K562 (cell line): ENCODE measurements at regions not wholly inside any gene's neighbourhood (a gene's known extent, or its start where the extent isn't known, plus 50 kb on each side); places are given as distances from the start of the nearest gene placed in this dataset.

ENCODE experiments used
- ATAC-seq: fragments of 200-7000 bp; cut with Tn5 transposase; 3 replicates; pipeline ENCODE4 v1.9.1; 2020; ENCODE audit warnings: moderate library complexity
- BruUV-seq: library from RNA; stranded (reverse); fragments of 400-500 nt; replicated peaks from 2 replicates; lab custom pipeline; 2021; lab: Mats Ljungman, UMichigan
- CTCF ChIA-PET: fragments of 300-600 bp; formaldehyde crosslinking; extraction: SDS; loops from one replicate; lab custom pipeline; 2021; ENCODE audit warnings: low intra/inter-chr PET ratio; lab: Yijun Ruan, JAX
- POLR2A ChIA-PET: fragments of 300-600, 350-650 bp; sonication (Branson Sonifier 250); formaldehyde crosslinking; extraction: SDS; loops from one replicate; lab custom pipeline; 2021; ENCODE audit warnings: antibody characterized with exemption, inconsistent platforms; lab: Yijun Ruan, JAX
- DNase-seq, 4 experiments: peaks; one replicate each; pipeline versions ENCODE4 v3.0.0 to v3.0.0-alpha.2; 2011 to 2018; ENCODE audit warnings: low spot score in 3 of 4, mixed read lengths in 3 of 4; ENCODE audit errors: extremely low read depth in 1 of 4
- FAIRE-seq: peaks from 2 replicates; lab custom pipeline; 2011; peaks lifted over from hg19 to GRCh38; lab: Jason Lieb, UNC
- H2AFZ ChIP-seq: 2 replicates; pipeline ENCODE4 v1.6.0; 2011; ENCODE audit warnings: low read depth, low read length, control low read depth, inconsistent platforms
- H3K27ac ChIP-seq: fragments of 200-600 bp; 3 replicates; pipeline ENCODE4 v1.8.0; 2011; ENCODE audit warnings: low read depth, mild to moderate bottlenecking, control low read depth, inconsistent platforms, low read length, moderate library complexity, mixed read lengths; ENCODE audit errors: extremely low read depth
- H3K27me3 ChIP-seq, 2 experiments: fragments of 300-600 bp in 1 of 2; 2 replicates in 1 of 2; 3 replicates in 1 of 2; pipeline versions ENCODE4 v1.6.0 to v1.8.0; 2011; ENCODE audit warnings: inconsistent platforms in 2 of 2, low read length in 2 of 2, mild to moderate bottlenecking in 1 of 2, mixed read lengths in 1 of 2, moderate library complexity in 1 of 2; ENCODE audit not compliant: control insufficient read depth in 2 of 2, insufficient read depth in 2 of 2
- H3K36me3 ChIP-seq: fragments of 300-600 bp; 3 replicates; pipeline ENCODE4 v1.8.0; 2011; ENCODE audit warnings: mild to moderate bottlenecking, low read length, inconsistent platforms; ENCODE audit not compliant: control insufficient read depth, insufficient read depth
- H3K4me1 ChIP-seq, 2 experiments: fragments of 200-600 bp in 1 of 2; replicated peaks in 1 of 2; 2 replicates in 1 of 2; 3 replicates in 1 of 2; pipeline versions ENCODE4 v1.5.1 to v1.8.0; 2011; ENCODE audit warnings: inconsistent platforms in 2 of 2, low read length in 2 of 2, mild to moderate bottlenecking in 1 of 2, mixed read lengths in 1 of 2, moderate library complexity in 1 of 2; ENCODE audit not compliant: control insufficient read depth in 2 of 2, insufficient read depth in 2 of 2
- H3K4me2 ChIP-seq: 2 replicates; pipeline ENCODE4 v1.6.1; 2011; ENCODE audit warnings: low read length, control low read depth, inconsistent platforms, mixed read lengths; ENCODE audit not compliant: insufficient read depth
- H3K4me3 ChIP-seq: fragments of 200-600 bp; sonication (generic), shearing (Covaris generic); 2 replicates; pipeline ENCODE4 v1.5.1; 2016; ENCODE audit warnings: control low read depth, inconsistent platforms
- H3K79me2 ChIP-seq: fragments of 200-600 bp; 3 replicates; pipeline ENCODE4 v1.8.0; 2011; ENCODE audit warnings: low read length, inconsistent platforms; ENCODE audit not compliant: control insufficient read depth, insufficient read depth
- H3K9ac ChIP-seq, 2 experiments: 2 replicates each; pipeline versions ENCODE4 v1.6.0 to v1.6.1; 2011; ENCODE audit warnings: low read depth in 2 of 2, low read length in 2 of 2, control low read depth in 1 of 2, inconsistent platforms in 1 of 2, mild to moderate bottlenecking in 1 of 2, mixed read lengths in 1 of 2; ENCODE audit not compliant: insufficient read depth in 1 of 2
- H3K9me1 ChIP-seq: one replicate; pipeline ENCODE4 v1.6.0; 2011; ENCODE audit warnings: inconsistent platforms, mild to moderate bottlenecking, low read length, moderate library complexity; ENCODE audit not compliant: control insufficient read depth, insufficient read depth
- H3K9me3 ChIP-seq: replicated peaks from 2 replicates; pipeline ENCODE4 v1.5.1; 2011; ENCODE audit warnings: low read depth, low read length, inconsistent platforms; ENCODE audit not compliant: control insufficient read depth, insufficient read depth
- H4K20me1 ChIP-seq: replicated peaks from 2 replicates; pipeline ENCODE4 v1.6.1; 2011; ENCODE audit warnings: low read length, inconsistent platforms, mixed read lengths; ENCODE audit not compliant: control insufficient read depth, insufficient read depth
- ARID1B ChIP-seq: fragments of 450-650 bp; IDR thresholded peaks from 2 replicates; pipeline ENCODE4 v1.6.1; 2016; ENCODE audit warnings: antibody characterized with exemption, mild to moderate bottlenecking, inconsistent platforms
- BHLHE40 ChIP-seq: IDR thresholded peaks from 2 replicates; pipeline ENCODE4 v1.6.1; 2011; ENCODE audit warnings: low read length, improper control_type of control experiment
- CEBPG ChIP-seq, 3 experiments: fragments of 200-800 bp in 1 of 3; sonication (Bioruptor generic) in 1 of 3; sonication (generic) in 1 of 3; formaldehyde crosslinking in 1 of 3; IDR thresholded peaks in 2 of 3; conservative IDR thresholded peaks in 1 of 3; 2 replicates each; pipeline versions ENCODE4 v1.6.1 to v1.8.0; 2016 to 2022; ENCODE audit warnings: missing compliant biosample characterization in 2 of 3, missing genetic modification characterization in 2 of 3, mild to moderate bottlenecking in 1 of 3, missing genetic modification reagents in 1 of 3
- CSDE1 ChIP-seq, 2 experiments: fragments of 450-650 bp; IDR thresholded peaks; 2 replicates each; pipeline ENCODE4 v1.6.1; 2016; ENCODE audit warnings: mild to moderate bottlenecking in 1 of 2
- CXXC5 ChIP-seq: fragments of 250-450 bp; sonication (Bioruptor Pico); IDR thresholded peaks from 2 replicates; pipeline ENCODE4 v1.8.0; 2022; ENCODE audit warnings: inconsistent platforms, mild to moderate bottlenecking, moderate library complexity
- ETS2 ChIP-seq: IDR thresholded peaks from 2 replicates; pipeline ENCODE4 v1.6.1; 2016; ENCODE audit warnings: borderline replicate concordance, missing genetic modification characterization, mild to moderate bottlenecking, moderate library complexity, missing compliant biosample characterization; ENCODE audit not compliant: poor library complexity, severe bottlenecking
- GABPA ChIP-seq: fragments of 200-800 bp; sonication (Bioruptor generic); conservative IDR thresholded peaks from 2 replicates; pipeline ENCODE4 v1.6.1; 2016; ENCODE audit warnings: low read depth, missing genetic modification characterization, missing compliant biosample characterization
- KAT7 ChIP-seq: sonication (generic); formaldehyde crosslinking; IDR thresholded peaks from 2 replicates; pipeline ENCODE4 v1.8.0; 2022; ENCODE audit warnings: missing genetic modification reagents, mild to moderate bottlenecking, borderline replicate concordance
- NELFE ChIP-seq: IDR thresholded peaks from 2 replicates; pipeline ENCODE4 v1.6.1; 2011; ENCODE audit warnings: mild to moderate bottlenecking; ENCODE audit not compliant: insufficient read depth, insufficient read length
- NFYB ChIP-seq: IDR thresholded peaks from 2 replicates; pipeline ENCODE4 v1.6.1; 2011; ENCODE audit warnings: mild to moderate bottlenecking, moderate library complexity; ENCODE audit not compliant: insufficient read length; ENCODE audit errors: extremely low read depth
- NONO ChIP-seq, 2 experiments: fragments of 200-400 bp in 1 of 2; fragments of 450-650 bp in 1 of 2; formaldehyde crosslinking in 1 of 2; IDR thresholded peaks; 2 replicates each; pipeline ENCODE4 v1.6.1; 2017; ENCODE audit warnings: low read depth in 2 of 2, mild to moderate bottlenecking in 2 of 2, moderate library complexity in 2 of 2, low read length in 1 of 2
- RUNX1 ChIP-seq: sonication (generic); IDR thresholded peaks from 2 replicates; pipeline ENCODE4 v1.6.1; 2016; ENCODE audit warnings: antibody characterized with exemption, low read depth
- TAF15 ChIP-seq: fragments of 200-400 bp; formaldehyde crosslinking; IDR thresholded peaks from 2 replicates; pipeline ENCODE4 v1.6.1; 2017; ENCODE audit warnings: mild to moderate bottlenecking, low read depth, low read length, moderate library complexity
- TARDBP ChIP-seq: fragments of 450-650 bp; IDR thresholded peaks from 2 replicates; pipeline ENCODE4 v1.6.1; 2016
- ZC3H11A ChIP-seq: IDR thresholded peaks from 2 replicates; pipeline ENCODE4 v1.6.1; 2012; ENCODE audit warnings: low read depth, low read length, improper control_type of control experiment
- ZNF143 ChIP-seq: sonication (generic); formaldehyde crosslinking; IDR thresholded peaks from 2 replicates; pipeline ENCODE4 v1.9.0; 2022; ENCODE audit warnings: mild to moderate bottlenecking, missing genetic modification reagents
- ZNF197 ChIP-seq: fragments of 200-800 bp; sonication (Bioruptor generic); IDR thresholded peaks from 2 replicates; pipeline ENCODE4 v1.6.1; 2016; ENCODE audit warnings: low read depth, missing genetic modification characterization, missing compliant biosample characterization
- WGBS: fragments of 100-300 bp; shearing (Covaris generic); methylation state at CpG from one replicate; pipeline ENCODE4 v1.1.6; 2016; ENCODE audit warnings: low coverage, mixed read lengths; ENCODE audit not compliant: insufficient coverage; ENCODE audit errors: missing lambda C conversion rate; 5-methylcytosine and 5-hydroxymethylcytosine counted together
- in situ Hi-C: fragments of 300-500 bp; cut with MboI; formaldehyde crosslinking; loops from 4 replicates; pipeline ENCODE4 v1.15.0; 2018; ENCODE audit warnings: inconsistent platforms, mixed read lengths
- intact Hi-C: fragments of 100-400 bp; cut with micrococcal nuclease; formaldehyde crosslinking; loops from 2 replicates; pipeline ENCODE4 v1.14.2; 2022
- TF ChIP-seq, protein P1 (sequence below): fragments of 250-450 bp; sonication (Bioruptor Pico); IDR thresholded peaks from 2 replicates; pipeline ENCODE4 v1.5.0; 2021; ENCODE audit warnings: mild to moderate bottlenecking, borderline replicate concordance

DNA sequence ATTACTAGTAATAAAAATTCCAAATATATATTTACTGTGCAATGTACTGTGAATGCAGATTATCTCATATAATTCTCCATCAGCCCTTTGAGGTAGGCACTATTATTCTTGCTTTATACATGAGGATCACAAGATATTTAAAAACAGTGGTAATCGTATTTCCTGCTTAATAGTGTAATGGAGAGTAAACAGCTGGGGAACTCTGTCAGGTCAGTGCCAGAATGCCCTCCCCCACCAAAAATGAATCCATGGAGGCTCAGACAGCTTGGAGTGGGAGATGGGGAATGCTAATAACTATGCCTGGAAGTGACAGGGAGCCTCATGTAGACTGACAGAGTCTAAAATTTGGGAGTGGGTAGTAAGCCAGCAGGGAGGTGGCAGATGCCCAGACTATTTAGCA lies 153.6 kb downstream of the PAH start:
- in situ Hi-C loops: no loop called here
- no TSS peak for BruUV-seq
- no peaks in the 10 kb centered on the region for H3K4me1 ChIP-seq
- H3K9me1 ChIP-seq: no peaks in the 10 kb centered on the region
- POLR2A ChIA-PET: interaction anchor here (0.8 kb wide), 1 partner anchor 834 kb away, joined by 3 read pairs; no protein-coding TSS in a partner anchor
- no peaks in the 10 kb centered on the region for H3K9me3 ChIP-seq
- H3K4me3 ChIP-seq: no peak overlapping the region
- H3K9ac ChIP-seq: no peak overlapping the region
- intact Hi-C loops: loop anchor here (10.0 kb wide), 1 partner anchor 669 kb away; no protein-coding TSS in a partner anchor
- no peaks in the 10 kb centered on the region for H4K20me1 ChIP-seq
- no peak for FAIRE-seq
- H3K4me2 ChIP-seq: no peak overlapping the region
- no peak overlapping the region for H3K27ac ChIP-seq
- H2AFZ ChIP-seq: no peak overlapping the region
- peaks cover 0 to 3% of the 10 kb centered on the region in 2 experiments; a peak in 1 of 5 replicates for H3K27me3 ChIP-seq
- DNase-seq: no peak
- ATAC-seq: no peak
- H3K79me2 ChIP-seq: no peaks in the 10 kb centered on the region
- CTCF ChIA-PET: no interaction called here
- WGBS: 0% methylated on average over 1 of the region's 1 CpG
- TF ChIP-seq, protein P1, sequence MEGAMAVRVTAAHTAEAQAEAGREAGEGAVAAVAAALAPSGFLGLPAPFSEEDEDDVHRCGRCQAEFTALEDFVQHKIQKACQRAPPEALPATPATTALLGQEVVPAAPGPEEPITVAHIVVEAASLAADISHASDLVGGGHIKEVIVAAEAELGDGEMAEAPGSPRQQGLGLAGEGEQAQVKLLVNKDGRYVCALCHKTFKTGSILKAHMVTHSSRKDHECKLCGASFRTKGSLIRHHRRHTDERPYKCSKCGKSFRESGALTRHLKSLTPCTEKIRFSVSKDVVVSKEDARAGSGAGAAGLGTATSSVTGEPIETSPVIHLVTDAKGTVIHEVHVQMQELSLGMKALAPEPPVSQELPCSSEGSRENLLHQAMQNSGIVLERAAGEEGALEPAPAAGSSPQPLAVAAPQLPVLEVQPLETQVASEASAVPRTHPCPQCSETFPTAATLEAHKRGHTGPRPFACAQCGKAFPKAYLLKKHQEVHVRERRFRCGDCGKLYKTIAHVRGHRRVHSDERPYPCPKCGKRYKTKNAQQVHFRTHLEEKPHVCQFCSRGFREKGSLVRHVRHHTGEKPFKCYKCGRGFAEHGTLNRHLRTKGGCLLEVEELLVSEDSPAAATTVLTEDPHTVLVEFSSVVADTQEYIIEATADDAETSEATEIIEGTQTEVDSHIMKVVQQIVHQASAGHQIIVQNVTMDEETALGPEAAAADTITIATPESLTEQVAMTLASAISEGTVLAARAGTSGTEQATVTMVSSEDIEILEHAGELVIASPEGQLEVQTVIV (CRISPR knock-in tag): no peak
- TF ChIP-seq NELFE: no peak
- no peak for TF ChIP-seq TARDBP
- no peak for TF ChIP-seq ZNF143
- TF ChIP-seq CEBPG (CRISPR knock-in tag; IDR thresholded peaks at IDR 0.05): no peak
- no peak for TF ChIP-seq CEBPG (tag; conservative IDR thresholded peaks at IDR 0.05 in 1 of 2, IDR thresholded peaks at IDR 0.05 in 1 of 2)
- no peak for TF ChIP-seq ZC3H11A
- no peak for TF ChIP-seq CXXC5
- TF ChIP-seq ARID1B: no peak
- no peak for TF ChIP-seq TAF15
- no peak for TF ChIP-seq BHLHE40
- no peak for TF ChIP-seq CSDE1 (IDR thresholded peaks at IDR 0.05)
- TF ChIP-seq NONO (IDR thresholded peaks at IDR 0.05; ENCODE audit: low read depth in 2 of 2, low read length in 1 of 2): no peak
- no peak for TF ChIP-seq ETS2 (tag)
- TF ChIP-seq RUNX1: no peak
- no peak for TF ChIP-seq KAT7
- no peak for TF ChIP-seq NFYB
- no peak for TF ChIP-seq ZNF197 (CRISPR knock-in tag)
- TF ChIP-seq GABPA (tag): no peak
- no peaks in the 10 kb centered on the region for H3K36me3 ChIP-seq
